PC-9 (cell line): ENCODE measurements at regions not wholly inside any gene's neighbourhood (a gene's known extent, or its start where the extent isn't known, plus 50 kb on each side); places are given as distances from the start of the nearest gene placed in this dataset.

Source experiments
- BruUV-seq: library from RNA; stranded (reverse); fragments of 400-500 nt; replicated peaks from 2 replicates; lab custom pipeline; 2021; lab: Mats Ljungman, UMichigan
- CTCF ChIA-PET: fragments of 300-600 bp; sonication (Branson Sonifier 250); formaldehyde crosslinking; loops from one replicate; lab custom pipeline; 2022; ENCODE audit warnings: antibody characterized with exemption; lab: Charles Lee
- POLR2A ChIA-PET: fragments of 300-600 bp; sonication (Branson Sonifier 250); formaldehyde crosslinking; loops from one replicate; lab custom pipeline; 2022; ENCODE audit warnings: antibody characterized with exemption; ENCODE audit not compliant: unreplicated experiment; lab: Charles Lee
- DNase-seq, 2 experiments: peaks; one replicate each; pipeline versions ENCODE4 v3.0.0 to v3.0.0-alpha.2; 2015 to 2022; ENCODE audit warnings: mixed read lengths in 1 of 2
- H2AFZ ChIP-seq: fragments of 200-600 bp; sonication (generic); 2 replicates; pipeline ENCODE4 v1.8.1; 2017; ENCODE audit warnings: antibody characterized with exemption
- H3F3A ChIP-seq: fragments of 200-600 bp; sonication (generic); 2 replicates; pipeline ENCODE4 v1.8.1; 2017; ENCODE audit warnings: antibody characterized with exemption, mild to moderate bottlenecking, low read depth; ENCODE audit not compliant: insufficient read depth
- H3K27ac ChIP-seq: fragments of 200-600 bp; sonication (generic); 2 replicates; pipeline ENCODE4 v1.6.1; 2016; ENCODE audit warnings: mixed run types
- H3K27me3 ChIP-seq: fragments of 200-600 bp; sonication (generic); 2 replicates; pipeline ENCODE4 v1.6.1; 2016; ENCODE audit warnings: low read depth, mixed run types; ENCODE audit not compliant: insufficient read depth
- H3K36me3 ChIP-seq: fragments of 200-600 bp; sonication (generic); 2 replicates; pipeline ENCODE4 v1.6.1; 2016; ENCODE audit warnings: low read depth, mixed run types
- H3K4me1 ChIP-seq: fragments of 200-600 bp; sonication (generic); replicated peaks from 2 replicates; pipeline ENCODE4 v1.6.1; 2016; ENCODE audit warnings: mixed run types; ENCODE audit not compliant: insufficient read depth
- H3K4me2 ChIP-seq: fragments of 200-600 bp; sonication (generic); 2 replicates; pipeline ENCODE4 v1.6.1; 2017; ENCODE audit warnings: mixed run types
- H3K4me3 ChIP-seq: fragments of 200-600 bp; sonication (generic); 2 replicates; pipeline ENCODE4 v1.6.1; 2016; ENCODE audit warnings: mixed run types
- H3K79me2 ChIP-seq: fragments of 200-600 bp; sonication (generic); 2 replicates; pipeline ENCODE4 v1.6.1; 2017; ENCODE audit warnings: low read depth, mixed run types
- H3K9me2 ChIP-seq: fragments of 200-600 bp; sonication (generic); 2 replicates; pipeline ENCODE4 v1.8.1; 2017; ENCODE audit warnings: mild to moderate bottlenecking; ENCODE audit not compliant: insufficient read depth
- H3K9me3 ChIP-seq: fragments of 200-600 bp; sonication (generic); 2 replicates; pipeline ENCODE4 v1.8.1; 2016; ENCODE audit warnings: low read depth; ENCODE audit not compliant: insufficient read depth
- H4K20me1 ChIP-seq: fragments of 200-600 bp; sonication (generic); 2 replicates; pipeline ENCODE4 v1.8.1; 2017; ENCODE audit not compliant: insufficient read depth
- EZH2 ChIP-seq: fragments of 200-600 bp; sonication (generic); IDR thresholded peaks from 2 replicates; pipeline ENCODE4 v1.8.0; 2017; ENCODE audit warnings: antibody characterized with exemption, low read depth
- intact Hi-C: fragments of 100-400 bp; cut with micrococcal nuclease; formaldehyde crosslinking; loops from one replicate; pipeline ENCODE4 v1.10.0; 2022; ENCODE audit not compliant: unreplicated experiment
- TF ChIP-seq, protein P1 (sequence below): fragments of 200-600 bp; sonication (generic); conservative IDR thresholded peaks from 2 replicates; pipeline ENCODE4 v1.6.1; 2017; ENCODE audit warnings: mixed run types, antibody characterized with exemption, mild to moderate bottlenecking, moderate library complexity

DNA sequence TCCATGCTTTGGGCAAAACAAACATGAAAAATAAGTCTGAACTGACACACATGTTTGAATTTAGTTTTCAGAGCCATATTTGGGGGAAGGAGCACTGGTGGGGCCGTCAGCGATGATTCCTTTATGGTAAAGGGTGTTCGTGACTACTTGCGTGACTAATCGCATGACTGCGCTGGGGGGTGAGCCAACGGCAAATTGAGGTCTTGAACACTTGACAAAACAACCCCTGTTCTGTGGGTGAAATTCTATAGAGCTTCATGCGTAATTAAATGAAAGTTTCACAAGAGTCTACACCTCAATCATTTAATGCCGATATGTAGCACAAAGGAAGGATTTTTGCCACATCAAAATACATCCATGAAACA is 127.5 kb upstream of the CYP1B1 start:
- H3K79me2 ChIP-seq: no peaks in the 10 kb centered on the region
- no peak for DNase-seq
- H3K4me3 ChIP-seq: no peak overlapping the region
- no peak overlapping the region for H3K4me2 ChIP-seq
- H3F3A ChIP-seq: no peaks in the 10 kb centered on the region
- H3K4me1 ChIP-seq: 0 out of 2 replicates have a peak, but pooled peaks cover 6% of the 10 kb centered on the region
- intact Hi-C loops: no loop called here
- no peaks in the 10 kb centered on the region; the same call in 1 of the 2 replicates for H3K9me3 ChIP-seq
- no peak overlapping the region for H2AFZ ChIP-seq
- ChIA-PET CTCF (no interaction called here), POLR2A (no interaction called here)
- H3K27me3 ChIP-seq: no peaks in the 10 kb centered on the region
- H3K36me3 ChIP-seq: no peaks in the 10 kb centered on the region
- peaks cover 7% of the 10 kb centered on the region; the same call in 1 of the 2 replicates for H3K9me2 ChIP-seq
- no peak overlapping the region for H3K27ac ChIP-seq
- no TSS peak for BruUV-seq
- TF ChIP-seq, protein P1, sequence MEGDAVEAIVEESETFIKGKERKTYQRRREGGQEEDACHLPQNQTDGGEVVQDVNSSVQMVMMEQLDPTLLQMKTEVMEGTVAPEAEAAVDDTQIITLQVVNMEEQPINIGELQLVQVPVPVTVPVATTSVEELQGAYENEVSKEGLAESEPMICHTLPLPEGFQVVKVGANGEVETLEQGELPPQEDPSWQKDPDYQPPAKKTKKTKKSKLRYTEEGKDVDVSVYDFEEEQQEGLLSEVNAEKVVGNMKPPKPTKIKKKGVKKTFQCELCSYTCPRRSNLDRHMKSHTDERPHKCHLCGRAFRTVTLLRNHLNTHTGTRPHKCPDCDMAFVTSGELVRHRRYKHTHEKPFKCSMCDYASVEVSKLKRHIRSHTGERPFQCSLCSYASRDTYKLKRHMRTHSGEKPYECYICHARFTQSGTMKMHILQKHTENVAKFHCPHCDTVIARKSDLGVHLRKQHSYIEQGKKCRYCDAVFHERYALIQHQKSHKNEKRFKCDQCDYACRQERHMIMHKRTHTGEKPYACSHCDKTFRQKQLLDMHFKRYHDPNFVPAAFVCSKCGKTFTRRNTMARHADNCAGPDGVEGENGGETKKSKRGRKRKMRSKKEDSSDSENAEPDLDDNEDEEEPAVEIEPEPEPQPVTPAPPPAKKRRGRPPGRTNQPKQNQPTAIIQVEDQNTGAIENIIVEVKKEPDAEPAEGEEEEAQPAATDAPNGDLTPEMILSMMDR: no peak
- TF ChIP-seq EZH2: no peak
- H4K20me1 ChIP-seq: no peaks in the 10 kb centered on the region

- H3K36me3 ChIP-seq: no peaks in the 10 kb centered on the region
- intact Hi-C loops: no loop called here
- no peak overlapping the region for H3K27ac ChIP-seq
- H3K27me3 ChIP-seq: no peaks in the 10 kb centered on the region
- no peaks in the 10 kb centered on the region for H4K20me1 ChIP-seq
- no peak for TF ChIP-seq EZH2
- TF ChIP-seq, protein P1: no peak
- H3K4me1 ChIP-seq: 0 out of 2 replicates have a peak, but pooled peaks cover 6% of the 10 kb centered on the region
- no peaks in the 10 kb centered on the region for H3F3A ChIP-seq
- CTCF ChIA-PET: no interaction called here
- peaks cover 7% of the 10 kb centered on the region; the same call in 1 of the 2 replicates for H3K9me2 ChIP-seq
- DNase-seq: no peak
- H3K79me2 ChIP-seq: no peaks in the 10 kb centered on the region
- no peak overlapping the region for H3K4me3 ChIP-seq
- H2AFZ ChIP-seq: no peak overlapping the region
- POLR2A ChIA-PET: no interaction called here
- no peak overlapping the region for H3K4me2 ChIP-seq
- no peaks in the 10 kb centered on the region; the same call in 1 of the 2 replicates for H3K9me3 ChIP-seq
- no TSS peak for BruUV-seq
Measured at GRCh38 chr2:38202713-38203445, 126.9 kb upstream of the CYP1B1 start.

DNA sequence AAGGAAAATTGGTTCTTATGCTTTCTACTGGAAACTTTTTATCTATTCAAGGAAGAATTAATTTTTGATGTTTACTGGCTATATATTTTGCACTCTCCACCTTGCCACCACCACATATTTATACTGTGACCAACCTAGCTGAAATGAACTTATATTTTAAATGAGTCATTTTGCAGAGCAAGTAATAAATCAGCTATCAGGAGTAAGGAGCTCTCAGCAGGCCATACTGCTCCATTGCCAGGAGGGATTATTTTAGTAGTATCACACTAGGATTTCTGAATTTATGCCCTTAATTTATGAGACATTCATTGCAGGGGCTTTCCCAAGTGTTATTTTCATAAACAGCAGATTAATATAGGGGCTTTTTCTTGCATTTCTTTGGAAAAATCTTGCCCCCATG is 125.8 kb upstream of the CYP1B1 start:
- Histone ChIP-seq H3K4me3 (no peak overlapping the region), H2AFZ (no peak overlapping the region), H3K36me3 (no peaks in the 10 kb centered on the region), H3K27me3 (no peaks in the 10 kb centered on the region), H3K4me1 (0 out of 2 replicates have a peak, but pooled peaks cover 6% of the 10 kb centered on the region), H3K27ac (no peak overlapping the region), H3K9me3 (no peaks in the 10 kb centered on the region; the same call in 1 of the 2 replicates), H4K20me1 (no peaks in the 10 kb centered on the region), H3K9me2 (peaks cover 7% of the 10 kb centered on the region; the same call in 1 of the 2 replicates), H3K4me2 (no peak overlapping the region), H3F3A (no peaks in the 10 kb centered on the region), H3K79me2 (no peaks in the 10 kb centered on the region)
- DNase-seq: no peak
- intact Hi-C loops: no loop called here
- ChIA-PET CTCF (no interaction called here), POLR2A (no interaction called here)
- BruUV-seq: no TSS peak
- TF ChIP-seq, protein P1: no peak
- TF ChIP-seq EZH2: no peak
